Stimulated activated CD4-positive, alpha-beta T cell treated with anti-CD3 and anti-CD28 coated beads, TNF-alpha, amount 100 ng/mL, for 24 hours (primary cell): ENCODE measurements at regions not wholly inside any gene's neighbourhood (a gene's known extent, or its start where the extent isn't known, plus 50 kb on each side); places are given as distances from the start of the nearest gene placed in this dataset.
"Not testable (repeated sequence)": the region's sequence is repeated elsewhere in the genome, so short reads cannot be mapped to it uniquely, and the experiment has no call there.

Source experiments
- DNase-seq, 3 experiments: peaks; one replicate each; pipeline ENCODE4 v3.0.0-alpha.2; 2020; ENCODE audit warnings: low read depth in 3 of 3

GRCh38 chr16:48682971-48683370 is 73.0 kb upstream of the N4BP1 start:
- no peak for DNase-seq

- no peak for DNase-seq
These were observed 71.5 kb upstream of the N4BP1 start for GRCh38 chr16:48681520-48681919.

- DNase-seq: no peak
These were observed 70.9 kb upstream of the N4BP1 start for GRCh38 chr16:48680881-48681280.

GRCh38 chr16:48676836-48677235 is 66.9 kb upstream of the N4BP1 start:
- no peak for DNase-seq

- DNase-seq: not testable (repeated sequence)
These were observed 58.2 kb upstream of the N4BP1 start for GRCh38 chr16:48668184-48668583.

- no peak for DNase-seq
These were observed 50.0 kb upstream of the N4BP1 start for GRCh38 chr16:48659940-48660339.
